ENCODE measurements at regions not wholly inside any gene's neighbourhood (a gene's known extent, or its start where the extent isn't known, plus 50 kb on each side); places are given as distances from the start of the nearest gene placed in this dataset.
"Not testable (repeated sequence)": the region's sequence is repeated elsewhere in the genome, so short reads cannot be mapped to it uniquely, and the experiment has no call there.

- peak; percentile 90 to 99 (median 97) for DNase-seq
These were observed 133.4 kb downstream of the MACC1 start for GRCh38 chr7:20083781-20084180.

- DNase-seq = no peak
These were observed 138.1 kb downstream of the MACC1 start for GRCh38 chr7:20079080-20079479.

- no peak for DNase-seq
These were observed 140.3 kb downstream of the MACC1 start for GRCh38 chr7:20076835-20077234.

GRCh38 chr7:20075992-20076820 lies 141.0 kb downstream of the MACC1 start:
- no peak for DNase-seq

- DNase-seq = no peak
These were observed 141.7 kb downstream of the MACC1 start for GRCh38 chr7:20075440-20075839.

GRCh38 chr7:20068004-20068403 lies 149.2 kb downstream of the MACC1 start:
- DNase-seq = not testable (repeated sequence)

GRCh38 chr7:20064974-20065862 lies 152.0 kb downstream of the MACC1 start:
- DNase-seq = no peak

- DNase-seq = no peak
These were observed 152.8 kb downstream of the MACC1 start for GRCh38 chr7:20064181-20064970.

GRCh38 chr7:20063644-20064043 lies 153.5 kb downstream of the MACC1 start:
- DNase-seq = no peak

GRCh38 chr7:20062932-20063331 lies 154.3 kb downstream of the MACC1 start:
- no peak for DNase-seq

GRCh38 chr7:20053334-20054104 lies 163.7 kb downstream of the MACC1 start:
- DNase-seq = no peak

- no peak for DNase-seq
These were observed 166.8 kb downstream of the MACC1 start for GRCh38 chr7:20050241-20050966.

- no peak for DNase-seq
These were observed 178.5 kb downstream of the MACC1 start for GRCh38 chr7:20038676-20039075.

- DNase-seq = no peak
These were observed 181.8 kb downstream of the MACC1 start for GRCh38 chr7:20035279-20035875.

- DNase-seq = peak; percentile 72 to 92 (median 81)
These were observed 183.4 kb downstream of the MACC1 start for GRCh38 chr7:20033621-20034400.

GRCh38 chr7:20032741-20033140 lies 184.4 kb downstream of the MACC1 start:
- peak; percentile 44 to 88 (median 65) for DNase-seq

GRCh38 chr7:20030915-20031362 lies 186.2 kb downstream of the MACC1 start:
- DNase-seq = peak; percentile 78 to 90 (median 85)

- DNase-seq = peak; percentile 27 to 54 (median 42)
These were observed 186.8 kb downstream of the MACC1 start for GRCh38 chr7:20030417-20030816.

- DNase-seq = no peak
These were observed 190.4 kb downstream of the MACC1 start for GRCh38 chr7:20026762-20027161.

- DNase-seq = peak; percentile 43 to 63 (median 59)
These were observed 195.4 kb downstream of the MACC1 start for GRCh38 chr7:20021831-20022230.

Data from suppressor macrophage treated with lipopolysaccharide for 1 hour (primary cell).